Tibial nerve (tissue), 4 donors: ENCODE measurements at regions not wholly inside any gene's neighbourhood (a gene's known extent, or its start where the extent isn't known, plus 50 kb on each side); places are given as distances from the start of the nearest gene placed in this dataset.

ENCODE experiments used
- DNase-seq, 2 donors: peaks; one replicate each; pipeline ENCODE4 v3.0.0-alpha.2; 2019; ENCODE audit warnings: low spot score in 2 of 2
- H3K27ac ChIP-seq, 4 donors: fragments of 200-600 bp; sonication (generic) in 3 of 4; one replicate each; pipeline ENCODE4 v1.5.1; 2017 to 2019; ENCODE audit warnings: mild to moderate bottlenecking in 1 of 4
- H3K27me3 ChIP-seq, 2 donors: fragments of 200-600 bp; sonication (generic) in 1 of 2; one replicate each; pipeline versions ENCODE4 v1.5.1 to v1.6.0; 2017 to 2019
- H3K36me3 ChIP-seq, 3 donors: fragments of 200-600 bp; sonication (generic); one replicate each; pipeline ENCODE4 v1.5.1; 2018 to 2019
- H3K4me1 ChIP-seq, 4 donors: fragments of 200-600 bp; sonication (generic) in 3 of 4; one replicate each; pipeline ENCODE4 v1.5.1; 2017 to 2019
- H3K4me3 ChIP-seq, 4 donors: fragments of 200-600 bp; sonication (generic) in 3 of 4; one replicate each; pipeline ENCODE4 v1.5.1; 2017 to 2019; ENCODE audit warnings: mild to moderate bottlenecking in 1 of 4, moderate library complexity in 1 of 4
- H3K9me3 ChIP-seq, 4 donors: fragments of 200-600 bp; sonication (generic) in 3 of 4; one replicate each; pipeline ENCODE4 v1.5.1; 2017 to 2019
- EP300 ChIP-seq, 2 donors: sonication (generic); formaldehyde crosslinking; IDR thresholded peaks; one replicate each; pipeline ENCODE4 v1.6.1; 2017; ENCODE audit warnings: antibody characterized with exemption in 2 of 2, mild to moderate bottlenecking in 1 of 2
- POLR2A ChIP-seq, 2 donors: fragments of 450-650 bp; IDR thresholded peaks; one replicate each; pipeline ENCODE4 v1.6.1; 2017; ENCODE audit warnings: antibody characterized with exemption in 2 of 2, mild to moderate bottlenecking in 2 of 2, moderate library complexity in 2 of 2
- WGBS, 2 donors: methylation state at CpG; one replicate each; pipeline ENCODE4 v1.1.5; 2018; 5-methylcytosine and 5-hydroxymethylcytosine counted together
- TF ChIP-seq, protein P1 (sequence below), 5 experiments: fragments of 200-600 bp in 3 of 5; fragments of 450-650 bp in 2 of 5; sonication (generic) in 3 of 5; IDR thresholded peaks; one replicate each; pipeline ENCODE4 v1.5.1; 2016 to 2019; ENCODE audit warnings: antibody characterized with exemption in 5 of 5, mild to moderate bottlenecking in 3 of 5, moderate library complexity in 2 of 5

DNA sequence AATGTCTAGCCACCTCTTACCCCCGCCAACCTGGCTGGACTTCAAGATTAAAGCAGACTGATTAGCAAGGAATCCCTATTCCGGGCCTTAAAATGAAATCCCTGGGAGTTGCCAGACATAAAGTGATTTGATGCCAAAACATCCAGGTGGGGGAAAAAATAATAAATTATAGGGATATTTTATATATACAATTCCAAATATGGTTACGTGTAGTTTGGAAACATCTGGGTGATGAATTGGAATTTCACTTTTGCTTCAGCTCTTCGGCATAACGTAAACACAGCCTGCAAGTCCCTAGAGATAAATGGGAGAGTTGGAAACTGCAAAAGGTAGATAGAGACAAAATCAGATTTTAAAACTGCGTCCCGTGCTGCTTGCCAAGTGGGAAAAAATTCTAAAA lies 545.5 kb upstream of the MDFIC2 start:
- no peak overlapping the region for H3K4me3 ChIP-seq
- no peak for TF ChIP-seq POLR2A (IDR thresholded peaks at IDR 0.05)
- TF ChIP-seq EP300 (IDR thresholded peaks at IDR 0.05) = no peak
- TF ChIP-seq, protein P1, sequence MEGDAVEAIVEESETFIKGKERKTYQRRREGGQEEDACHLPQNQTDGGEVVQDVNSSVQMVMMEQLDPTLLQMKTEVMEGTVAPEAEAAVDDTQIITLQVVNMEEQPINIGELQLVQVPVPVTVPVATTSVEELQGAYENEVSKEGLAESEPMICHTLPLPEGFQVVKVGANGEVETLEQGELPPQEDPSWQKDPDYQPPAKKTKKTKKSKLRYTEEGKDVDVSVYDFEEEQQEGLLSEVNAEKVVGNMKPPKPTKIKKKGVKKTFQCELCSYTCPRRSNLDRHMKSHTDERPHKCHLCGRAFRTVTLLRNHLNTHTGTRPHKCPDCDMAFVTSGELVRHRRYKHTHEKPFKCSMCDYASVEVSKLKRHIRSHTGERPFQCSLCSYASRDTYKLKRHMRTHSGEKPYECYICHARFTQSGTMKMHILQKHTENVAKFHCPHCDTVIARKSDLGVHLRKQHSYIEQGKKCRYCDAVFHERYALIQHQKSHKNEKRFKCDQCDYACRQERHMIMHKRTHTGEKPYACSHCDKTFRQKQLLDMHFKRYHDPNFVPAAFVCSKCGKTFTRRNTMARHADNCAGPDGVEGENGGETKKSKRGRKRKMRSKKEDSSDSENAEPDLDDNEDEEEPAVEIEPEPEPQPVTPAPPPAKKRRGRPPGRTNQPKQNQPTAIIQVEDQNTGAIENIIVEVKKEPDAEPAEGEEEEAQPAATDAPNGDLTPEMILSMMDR (IDR thresholded peaks at IDR 0.05) = no peak
- WGBS, 2 donors = 58 to 65% methylated on average over 7 of the region's 7 CpGs
- H3K9me3 ChIP-seq = no peaks in the 10 kb centered on the region
- H3K27me3 ChIP-seq = no peaks in the 10 kb centered on the region
- H3K4me1 ChIP-seq = peaks cover 0 to 20% (median 0%) of the 10 kb centered on the region in 4 donors
- no peaks in the 10 kb centered on the region for H3K36me3 ChIP-seq
- DNase-seq = no peak
- no peak overlapping the region for H3K27ac ChIP-seq

DNA sequence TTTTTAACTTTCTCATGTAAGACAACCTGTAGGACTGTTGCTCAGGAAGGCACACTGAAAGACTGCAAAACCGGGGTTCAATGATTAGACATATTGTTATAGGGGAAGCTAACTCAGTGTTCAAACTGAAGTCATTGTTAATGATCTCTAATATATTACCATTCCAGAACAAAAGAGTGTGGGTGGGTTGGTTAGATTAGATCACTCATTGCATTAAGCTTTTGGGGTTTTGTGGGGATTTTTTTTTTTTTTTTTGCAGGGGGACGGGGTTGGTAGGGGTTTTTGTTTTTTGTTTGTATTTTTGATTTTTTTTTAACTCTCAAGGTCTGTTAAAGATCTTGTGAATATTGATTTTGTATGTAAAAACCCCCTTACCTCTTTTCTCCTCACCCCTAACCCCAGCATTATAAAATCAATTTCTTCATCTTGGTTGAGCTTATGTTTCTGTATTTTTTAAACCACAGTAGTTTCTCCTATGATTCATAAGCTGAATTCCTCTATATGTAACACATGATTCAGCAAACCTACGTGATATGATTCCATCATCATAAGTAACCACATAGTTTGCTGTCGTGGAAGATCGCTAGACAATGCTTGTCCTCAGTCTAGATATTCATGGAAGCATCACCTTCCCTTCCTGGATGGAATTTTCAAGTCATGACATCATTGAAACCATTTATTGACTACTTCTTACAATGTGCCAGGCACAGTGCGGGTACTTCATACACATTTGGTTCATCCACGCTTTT lies 544.1 kb upstream of the MDFIC2 start:
- H3K4me3 ChIP-seq = no peak overlapping the region
- WGBS, 2 donors = 79 to 81% methylated on average over 7 of the region's 7 CpGs
- no peak overlapping the region for H3K27ac ChIP-seq
- H3K27me3 ChIP-seq = no peaks in the 10 kb centered on the region
- no peak for DNase-seq
- no peaks in the 10 kb centered on the region for H3K36me3 ChIP-seq
- H3K4me1 ChIP-seq = peaks cover 0 to 11% (median 0%) of the 10 kb centered on the region in 4 donors
- H3K9me3 ChIP-seq = no peaks in the 10 kb centered on the region
- TF ChIP-seq POLR2A (IDR thresholded peaks at IDR 0.05) (no peak), EP300 (IDR thresholded peaks at IDR 0.05) (no peak)
- TF ChIP-seq, protein P1 (IDR thresholded peaks at IDR 0.05) = no peak

DNA sequence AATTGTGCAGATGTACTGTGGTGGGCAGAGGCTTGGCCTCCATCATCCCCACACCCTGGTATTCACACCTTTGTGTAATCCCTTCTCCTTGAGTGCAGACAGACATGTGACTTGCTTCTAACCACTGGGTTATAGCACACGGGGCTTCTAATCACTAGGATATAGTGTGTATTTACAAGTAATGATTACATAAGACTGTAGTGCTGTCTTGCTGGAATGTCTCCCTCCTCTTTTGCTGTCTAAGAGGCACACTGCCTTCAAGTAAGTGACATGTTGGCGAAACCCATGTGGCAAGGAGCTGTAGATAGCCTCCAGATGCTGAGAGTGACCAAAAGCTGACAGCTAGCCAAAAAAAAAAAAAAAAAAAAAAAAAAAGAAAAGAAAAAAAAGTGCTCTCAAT lies 542.7 kb upstream of the MDFIC2 start:
- Histone ChIP-seq H3K27me3 (no peaks in the 10 kb centered on the region), H3K27ac (no peak overlapping the region), H3K9me3 (no peaks in the 10 kb centered on the region), H3K4me1 (peaks cover 0 to 17% (median 0%) of the 10 kb centered on the region in 4 donors), H3K4me3 (no peak overlapping the region), H3K36me3 (no peaks in the 10 kb centered on the region)
- DNase-seq = no peak
- TF ChIP-seq, protein P1 (IDR thresholded peaks at IDR 0.05) = no peak
- TF ChIP-seq POLR2A (IDR thresholded peaks at IDR 0.05) (no peak), EP300 (IDR thresholded peaks at IDR 0.05) (no peak)
- 80 to 85% methylated on average over 2 of the region's 2 CpGs for WGBS, 2 donors

DNA sequence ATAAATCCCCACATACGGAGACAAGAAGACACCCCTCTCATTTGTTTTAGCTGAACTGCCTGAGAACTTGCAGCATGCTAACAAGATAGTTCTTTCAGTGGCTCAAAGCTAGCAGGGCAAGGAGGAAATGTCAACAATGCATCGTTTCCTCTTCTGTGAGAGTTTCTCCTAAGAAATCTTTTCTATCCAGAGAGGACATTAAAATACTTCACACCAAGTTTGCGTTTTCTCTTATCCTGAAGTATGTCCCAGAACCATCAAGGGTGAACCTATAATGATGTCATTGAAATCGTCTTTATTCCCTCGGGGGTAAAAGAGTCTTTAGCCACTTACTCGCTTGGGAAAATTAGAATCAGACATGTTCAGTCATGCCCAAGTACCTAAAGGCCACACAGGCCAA lies 541.7 kb upstream of the MDFIC2 start:
- no peaks in the 10 kb centered on the region for H3K9me3 ChIP-seq
- H3K36me3 ChIP-seq = no peaks in the 10 kb centered on the region
- no peak for DNase-seq
- 42 to 52% methylated on average over 6 of the region's 6 CpGs for whole genome bisulfite sequencing, 2 donors
- no peaks in the 10 kb centered on the region for H3K27me3 ChIP-seq
- peaks cover 0 to 23% (median 0%) of the 10 kb centered on the region in 4 donors for H3K4me1 ChIP-seq
- H3K4me3 ChIP-seq = no peak overlapping the region
- no peak for TF ChIP-seq EP300 (IDR thresholded peaks at IDR 0.05)
- TF ChIP-seq POLR2A (IDR thresholded peaks at IDR 0.05) = no peak
- TF ChIP-seq, protein P1 (IDR thresholded peaks at IDR 0.05) = no peak
- no peak overlapping the region for H3K27ac ChIP-seq

DNA sequence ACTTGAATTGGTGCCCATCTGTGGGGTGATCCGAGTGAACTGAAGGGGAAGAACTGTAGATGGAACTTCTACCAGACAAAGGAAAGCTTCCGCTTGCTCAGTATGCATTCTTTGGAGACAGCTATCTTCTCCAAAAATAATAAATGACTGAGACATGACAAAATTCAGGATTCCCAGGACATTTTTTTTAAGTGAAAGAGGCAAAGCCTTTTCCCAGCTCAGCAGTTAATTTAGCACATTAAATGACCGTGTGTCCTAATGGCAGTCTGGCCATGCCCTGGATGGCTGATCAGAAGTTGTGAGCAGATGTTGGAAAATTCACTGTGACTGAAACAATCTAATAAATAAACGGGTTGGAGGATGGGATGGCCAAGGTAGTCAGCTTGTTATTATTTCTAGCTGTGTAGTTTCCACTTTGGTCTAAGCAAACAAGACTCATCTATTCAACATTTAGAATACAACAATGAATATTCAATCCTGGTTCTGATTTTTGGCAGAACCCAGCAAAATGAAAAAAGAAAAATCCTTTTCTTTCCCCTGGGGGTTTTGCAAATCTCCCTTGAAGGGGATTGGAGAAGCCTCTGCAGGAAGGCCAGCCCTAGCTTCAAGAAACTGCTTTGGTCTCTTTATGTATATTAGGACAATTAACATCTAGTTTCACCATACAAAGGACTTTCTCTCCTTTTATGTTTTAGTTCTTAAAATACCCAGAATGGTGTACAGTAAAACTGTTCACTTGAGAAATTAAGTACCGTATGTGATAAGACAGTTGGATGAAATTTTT lies 540.9 kb upstream of the MDFIC2 start:
- Histone ChIP-seq H3K9me3 (no peaks in the 10 kb centered on the region), H3K36me3 (no peaks in the 10 kb centered on the region), H3K27ac (no peak overlapping the region), H3K27me3 (no peaks in the 10 kb centered on the region), H3K4me3 (no peak overlapping the region), H3K4me1 (peaks cover 0 to 23% (median 0%) of the 10 kb centered on the region in 4 donors)
- WGBS, 2 donors = 68 to 78% methylated on average over 5 of the region's 5 CpGs
- no peak for DNase-seq
- TF ChIP-seq, protein P1 (IDR thresholded peaks at IDR 0.05) = no peak
- TF ChIP-seq EP300 (IDR thresholded peaks at IDR 0.05) (no peak), POLR2A (IDR thresholded peaks at IDR 0.05) (no peak)
